Activated naive CD4-positive, alpha-beta T cell treated with anti-CD3 and anti-CD28 coated beads, Interleukin-2, amount 50 U/mL, for 72 hours (primary cell): ENCODE measurements at regions not wholly inside any gene's neighbourhood (a gene's known extent, or its start where the extent isn't known, plus 50 kb on each side); places are given as distances from the start of the nearest gene placed in this dataset.

Experiments used
- ATAC-seq, 2 donors: fragments of 150-1000 bp; cut with Tn5 transposase; 2 replicates each; pipeline ENCODE4 v1.10.0; 2021; ENCODE audit warnings: mild to moderate bottlenecking in 2 of 2, moderate library complexity in 2 of 2
- DNase-seq, 2 donors: peaks; one replicate each; pipeline ENCODE4 v3.0.0; 2021 to 2022; ENCODE audit warnings: low spot score in 2 of 2
- H3K27ac Mint-ChIP-seq, 2 donors: one replicate each; pipeline ENCODE4 v1.8.0; 2022; ENCODE audit warnings: mild to moderate bottlenecking in 2 of 2, mixed read lengths in 2 of 2
- H3K36me3 Mint-ChIP-seq, 2 donors: one replicate each; pipeline ENCODE4 v1.8.0; 2022; ENCODE audit warnings: mixed read lengths in 2 of 2
- H3K9me3 Mint-ChIP-seq, 2 donors: one replicate each; pipeline ENCODE4 v1.8.0; 2022; ENCODE audit warnings: mixed read lengths in 2 of 2

DNA sequence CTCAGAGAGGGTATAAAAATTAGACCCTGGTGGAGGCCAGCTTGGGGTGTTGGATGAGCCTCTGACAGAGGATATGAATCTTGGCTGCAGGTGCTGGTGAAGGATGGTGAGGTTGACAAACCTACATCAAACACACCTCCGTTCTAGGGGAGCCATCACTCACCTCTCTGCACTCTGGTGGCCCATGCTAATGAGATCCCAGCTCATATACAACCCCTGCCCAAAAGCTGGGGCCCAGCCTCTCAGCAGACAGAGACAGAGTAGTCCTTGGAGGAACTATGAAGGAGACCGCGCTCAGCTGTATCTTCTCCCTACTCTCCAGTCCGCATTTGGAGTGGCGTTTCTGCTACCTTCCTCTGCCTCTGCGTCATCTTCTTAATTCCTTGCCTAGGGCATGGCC lies 83.1 kb upstream of the SORCS3 start:
- DNase-seq (no peak), ATAC-seq (no peak)
- H3K27ac Mint-ChIP-seq: no peak overlapping the region
- no peaks in the 10 kb centered on the region for H3K9me3 Mint-ChIP-seq
- H3K36me3 Mint-ChIP-seq: no peaks in the 10 kb centered on the region

DNA sequence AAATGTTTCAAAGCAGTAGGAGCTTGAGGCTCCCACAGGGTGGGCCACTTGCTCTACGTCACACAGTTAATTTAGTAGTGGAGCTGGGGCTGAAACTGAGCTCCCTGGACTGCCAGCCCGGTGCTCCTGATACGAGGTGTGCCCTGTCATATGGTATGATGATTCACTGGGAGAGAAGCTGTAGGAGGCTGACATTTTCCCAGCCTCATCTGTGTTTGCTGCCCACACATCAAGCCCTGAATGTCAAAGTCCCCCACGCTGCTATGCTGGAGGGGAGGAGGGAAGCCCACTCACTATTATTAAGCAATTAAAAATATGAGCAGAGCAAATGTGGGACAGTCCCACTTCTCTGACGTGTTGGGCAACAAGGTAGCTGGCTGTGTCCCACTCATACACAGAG lies 81.2 kb upstream of the SORCS3 start:
- DNase-seq (no peak), ATAC-seq (no peak)
- H3K36me3 Mint-ChIP-seq: no peaks in the 10 kb centered on the region
- H3K9me3 Mint-ChIP-seq: no peaks in the 10 kb centered on the region
- no peak overlapping the region for H3K27ac Mint-ChIP-seq

- DNase-seq (no peak), ATAC-seq (no peak)
- no peaks in the 10 kb centered on the region for H3K9me3 Mint-ChIP-seq
- no peak overlapping the region for H3K27ac Mint-ChIP-seq
- H3K36me3 Mint-ChIP-seq: no peaks in the 10 kb centered on the region
These were observed 78.0 kb upstream of the SORCS3 start for GRCh38 chr10:104563051-104563450.

- Mint-ChIP-seq H3K36me3 (no peaks in the 10 kb centered on the region), H3K27ac (no peak overlapping the region), H3K9me3 (no peaks in the 10 kb centered on the region)
- ATAC-seq (no peak), DNase-seq (no peak)
These were observed 77.5 kb upstream of the SORCS3 start for GRCh38 chr10:104563548-104563947.

DNA sequence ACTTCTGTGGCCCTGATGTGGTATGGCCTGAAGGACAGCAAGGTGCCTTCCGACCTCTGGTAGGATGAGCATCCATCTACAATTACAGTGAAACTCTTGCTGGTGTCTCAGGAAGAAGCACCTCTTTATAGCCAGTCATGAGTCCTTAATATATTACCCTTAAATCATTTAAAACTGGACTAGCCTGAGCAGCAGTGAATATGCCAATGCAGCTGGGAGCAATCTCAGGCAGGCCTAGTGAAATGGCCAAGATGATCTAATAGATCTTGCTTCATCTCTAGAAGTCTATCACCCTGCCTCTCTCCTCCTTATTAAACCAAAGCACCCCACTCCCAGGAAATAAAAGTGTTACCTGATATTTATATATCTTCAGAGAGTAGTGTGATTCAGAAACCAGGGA lies 66.7 kb upstream of the SORCS3 start:
- no peak overlapping the region for H3K27ac Mint-ChIP-seq
- ATAC-seq (no peak), DNase-seq (no peak)
- peaks cover 16 to 18% of the 10 kb centered on the region in 2 donors for H3K9me3 Mint-ChIP-seq
- peaks cover 12 to 14% of the 10 kb centered on the region in 2 donors for H3K36me3 Mint-ChIP-seq

DNA sequence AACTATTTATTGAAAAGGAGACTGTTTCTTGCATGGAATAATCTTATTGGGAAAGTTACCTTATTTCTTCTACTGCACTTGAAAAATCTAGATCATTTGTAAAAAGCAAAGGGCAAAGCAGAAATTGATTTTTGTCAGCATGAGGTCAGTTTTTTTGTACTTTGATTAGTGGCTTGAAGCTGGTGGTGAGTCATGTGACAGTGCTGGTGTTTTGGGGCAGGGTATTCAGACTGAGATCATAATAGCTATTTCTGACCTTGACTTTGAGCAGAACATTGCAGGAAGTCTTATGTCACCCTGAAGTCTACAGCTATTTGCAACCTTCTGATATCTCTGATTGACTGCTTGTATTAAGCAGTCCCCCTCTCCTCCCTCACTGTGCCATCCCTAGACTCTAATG lies 66.3 kb upstream of the SORCS3 start:
- no peak for ATAC-seq
- Mint-ChIP-seq H3K36me3 (peaks cover 12 to 14% of the 10 kb centered on the region in 2 donors), H3K9me3 (peaks cover 12 to 14% of the 10 kb centered on the region in 2 donors), H3K27ac (no peak overlapping the region)
- DNase-seq: no peak

GRCh38 chr10:104576611-104577010 lies 64.5 kb upstream of the SORCS3 start:
- ATAC-seq: no peak
- no peak overlapping the region for H3K27ac Mint-ChIP-seq
- H3K36me3 Mint-ChIP-seq: peaks cover 3% of the 10 kb centered on the region in 2 donors
- no peak for DNase-seq
- H3K9me3 Mint-ChIP-seq: peaks cover 2% of the 10 kb centered on the region in 2 donors

DNA sequence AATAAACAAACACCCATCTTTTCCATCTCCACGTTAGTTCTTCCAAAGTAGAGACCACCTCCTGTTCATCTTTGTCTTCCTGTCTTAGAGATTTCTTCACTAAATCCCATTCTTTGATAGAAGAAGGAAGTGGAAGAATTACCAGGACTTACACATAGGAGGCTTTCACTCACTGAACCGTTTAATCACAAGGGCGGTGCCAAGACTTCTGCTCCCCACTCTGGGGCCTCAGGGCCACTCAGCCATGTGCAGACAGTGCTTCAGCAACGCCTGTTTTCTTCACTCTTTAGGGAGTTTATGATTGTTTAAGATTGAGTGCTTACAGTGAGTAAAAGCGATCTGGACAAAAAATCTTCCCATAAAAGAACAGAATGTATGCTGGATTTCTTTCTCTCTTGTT lies 63.9 kb upstream of the SORCS3 start:
- DNase-seq: no peak
- Mint-ChIP-seq H3K36me3 (no peaks in the 10 kb centered on the region), H3K27ac (no peak overlapping the region), H3K9me3 (no peaks in the 10 kb centered on the region)
- ATAC-seq: no peak

DNA sequence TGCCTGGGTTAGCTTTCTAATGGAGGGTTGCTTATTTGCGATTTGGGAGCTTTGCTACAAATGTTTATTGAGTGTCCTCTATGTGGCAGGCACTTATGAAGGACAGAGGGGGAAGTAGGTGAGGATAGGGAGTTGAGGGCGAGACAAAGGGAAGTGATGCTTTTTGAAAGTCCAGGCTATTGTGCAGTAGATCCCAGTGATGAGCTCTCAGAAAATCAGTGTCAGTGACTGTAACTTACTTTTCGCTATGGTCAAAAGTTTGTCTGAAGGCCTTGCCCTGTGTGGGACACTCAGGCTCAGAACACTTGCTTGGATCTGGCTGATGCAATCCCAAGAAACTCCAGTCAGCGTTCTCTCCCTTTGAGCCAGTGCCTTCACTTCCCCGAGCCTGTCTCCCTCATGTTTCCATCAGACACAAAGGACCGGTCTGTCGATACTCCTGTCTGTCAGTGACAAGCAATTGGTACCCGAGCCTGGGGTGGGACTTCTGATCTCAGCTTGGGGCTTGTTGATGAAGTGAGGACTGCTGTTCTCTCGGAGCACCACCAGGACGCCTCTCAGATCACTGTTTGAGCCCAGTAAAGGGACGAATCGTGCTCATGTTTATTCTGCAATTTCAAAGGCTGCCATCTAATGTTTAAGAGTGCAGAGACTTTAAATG lies 63.1 kb upstream of the SORCS3 start:
- H3K9me3 Mint-ChIP-seq: peaks cover 0 to 5% of the 10 kb centered on the region in 2 donors
- ATAC-seq (no peak), DNase-seq (no peak)
- no peak overlapping the region for H3K27ac Mint-ChIP-seq
- no peaks in the 10 kb centered on the region for H3K36me3 Mint-ChIP-seq

DNA sequence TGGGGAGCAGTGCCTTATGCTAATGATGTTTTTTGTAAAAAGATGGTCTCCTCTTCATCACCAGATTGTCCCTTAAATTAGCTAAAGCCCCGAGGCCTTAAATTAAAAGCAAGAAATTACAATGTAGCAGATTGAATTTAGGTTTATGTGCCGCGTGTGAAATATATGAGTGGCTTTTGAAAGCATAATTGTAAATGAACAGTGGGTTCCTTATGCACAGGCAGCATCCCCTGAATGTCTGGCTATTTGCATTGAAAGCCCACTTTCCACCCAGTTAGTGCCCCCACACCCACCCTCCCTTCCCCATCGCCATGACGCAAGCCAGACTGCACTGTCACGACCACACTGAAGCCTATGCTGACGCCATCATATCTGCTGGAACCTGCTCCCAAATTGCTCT lies 62.4 kb upstream of the SORCS3 start:
- DNase-seq (no peak), ATAC-seq (no peak)
- Mint-ChIP-seq H3K27ac (no peak overlapping the region), H3K9me3 (peaks cover 0 to 9% of the 10 kb centered on the region in 2 donors), H3K36me3 (no peaks in the 10 kb centered on the region)

- no peaks in the 10 kb centered on the region for H3K36me3 Mint-ChIP-seq
- H3K27ac Mint-ChIP-seq: no peak overlapping the region
- DNase-seq (no peak), ATAC-seq (no peak)
- peaks cover 0 to 12% of the 10 kb centered on the region in 2 donors for H3K9me3 Mint-ChIP-seq
These were observed 62.0 kb upstream of the SORCS3 start for GRCh38 chr10:104579136-104579535.

GRCh38 chr10:104580321-104580720 lies 60.8 kb upstream of the SORCS3 start:
- ATAC-seq (no peak), DNase-seq (no peak)
- Mint-ChIP-seq H3K9me3 (peaks cover 0 to 12% of the 10 kb centered on the region in 2 donors), H3K36me3 (no peaks in the 10 kb centered on the region), H3K27ac (no peak overlapping the region)

DNA sequence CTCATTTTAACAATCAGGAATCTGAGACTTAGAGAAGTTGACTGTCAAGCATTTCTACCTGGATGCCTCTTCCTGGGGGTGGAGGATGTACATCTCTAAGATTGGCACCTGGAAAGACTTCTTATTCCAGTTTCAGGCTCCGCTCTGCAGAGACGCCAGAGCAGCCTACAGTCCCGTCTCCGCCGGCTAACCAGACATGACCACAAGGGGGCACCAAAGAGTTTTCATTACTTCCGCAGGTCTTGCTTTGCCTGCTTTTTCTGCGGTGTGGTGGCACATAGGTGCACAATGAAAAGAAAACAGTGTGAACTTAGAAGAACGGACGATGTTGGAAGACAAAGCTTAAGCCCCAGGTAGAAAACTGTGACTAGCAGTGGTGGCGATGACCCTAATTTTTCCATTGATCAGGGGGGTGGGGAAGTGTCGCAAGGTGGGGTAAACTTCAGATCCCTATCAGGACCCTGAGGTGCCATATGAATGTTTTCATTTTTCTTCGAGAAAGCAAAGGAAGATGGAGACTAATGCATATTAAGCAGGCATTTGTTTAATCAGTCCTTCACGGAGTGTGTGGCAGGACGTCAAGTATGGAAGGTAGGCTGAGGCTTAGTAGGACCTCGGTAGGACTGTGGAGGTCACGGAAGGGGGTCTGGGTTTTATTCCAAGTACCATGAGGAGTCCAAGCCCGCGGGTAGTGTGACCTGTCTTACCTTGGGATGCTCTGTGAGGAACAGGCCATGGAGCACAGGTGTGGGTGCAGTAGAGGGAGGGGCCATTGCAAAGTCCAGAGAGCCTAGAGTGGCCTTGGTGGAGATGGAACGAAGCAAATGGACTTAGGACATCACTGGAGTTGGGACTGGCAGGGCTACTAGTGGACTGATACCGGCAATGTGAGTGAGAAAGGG lies 60.1 kb upstream of the SORCS3 start:
- DNase-seq (peak; percentile 60 to 84), ATAC-seq (peak; percentile 74 to 78)
- no peaks in the 10 kb centered on the region for H3K36me3 Mint-ChIP-seq
- no peak overlapping the region for H3K27ac Mint-ChIP-seq
- peaks cover 0 to 12% of the 10 kb centered on the region in 2 donors for H3K9me3 Mint-ChIP-seq

GRCh38 chr10:104581884-104582601 lies 59.0 kb upstream of the SORCS3 start:
- ATAC-seq: no peak

DNA sequence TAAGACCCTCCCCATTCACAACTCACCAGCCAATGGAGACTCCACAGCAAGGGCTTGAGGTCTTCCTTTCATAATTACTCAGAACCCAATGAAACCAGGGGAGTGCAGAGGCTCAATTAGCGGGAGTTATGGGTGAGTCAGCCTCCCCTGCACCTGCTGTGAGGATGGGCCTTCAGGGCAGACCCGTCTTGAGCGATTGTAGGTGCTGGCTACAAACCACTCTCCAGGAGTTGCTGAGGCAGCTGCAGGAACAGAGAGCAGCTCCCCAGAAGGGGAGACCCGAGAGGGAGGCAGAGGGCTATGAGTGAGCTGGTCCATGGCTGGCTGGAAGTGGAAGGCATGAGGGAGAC lies 58.5 kb upstream of the SORCS3 start:
- ATAC-seq: peak in 1 of 2 donors; percentile 78
- H3K9me3 Mint-ChIP-seq: peaks cover 0 to 12% of the 10 kb centered on the region in 2 donors
- no peak for DNase-seq
- H3K36me3 Mint-ChIP-seq: no peaks in the 10 kb centered on the region
- peak overlapping the region in 1 of 2 donors; percentile 56 for H3K27ac Mint-ChIP-seq

More at GRCh38 chr10:104581884-104582601, 59.0 kb upstream of the SORCS3 start:
- Mint-ChIP-seq H3K27ac (no peak overlapping the region), H3K9me3 (peaks cover 0 to 12% of the 10 kb centered on the region in 2 donors), H3K36me3 (no peaks in the 10 kb centered on the region)
- no peak for DNase-seq

DNA sequence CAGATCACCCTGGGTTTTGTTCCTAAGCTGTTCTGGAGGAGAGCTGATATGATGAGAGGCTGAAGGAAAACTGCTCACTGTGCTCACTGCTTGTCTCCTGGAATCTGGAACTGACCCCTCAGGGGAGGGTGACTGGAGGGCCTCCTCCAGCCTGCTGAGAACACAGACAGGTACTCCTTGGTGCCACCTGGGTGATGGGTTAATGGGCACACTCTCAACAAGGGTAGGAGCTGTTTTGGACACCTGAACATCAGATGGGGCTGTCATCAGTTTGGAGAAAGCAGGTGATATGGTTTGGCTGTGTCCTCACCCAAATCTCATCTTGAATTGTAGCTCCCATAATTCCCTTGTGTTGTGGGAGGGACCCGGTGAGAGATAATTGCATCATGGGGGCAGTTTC lies 58.1 kb upstream of the SORCS3 start:
- no peak for ATAC-seq

DNA sequence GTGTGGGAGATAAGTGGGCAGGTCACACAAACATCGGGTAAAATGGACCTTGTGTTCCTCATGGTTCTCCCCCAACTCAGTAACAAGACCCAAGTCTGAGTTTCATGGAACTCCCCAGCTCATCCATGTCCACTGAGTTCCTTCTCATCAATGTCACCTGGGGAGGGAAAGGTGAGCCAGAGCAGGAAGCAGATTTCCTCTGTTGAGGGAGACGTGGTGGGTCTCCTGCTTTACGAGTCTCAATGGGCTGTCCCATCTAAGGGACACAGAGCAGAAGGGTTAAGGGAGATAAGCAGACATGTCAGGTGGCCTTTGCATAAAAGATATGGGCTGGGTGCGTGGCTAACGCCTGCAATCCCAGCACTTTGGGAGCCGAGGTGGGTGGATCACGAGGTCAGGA lies 56.5 kb upstream of the SORCS3 start:
- Mint-ChIP-seq H3K9me3 (peaks cover 0 to 12% of the 10 kb centered on the region in 2 donors), H3K27ac (no peak overlapping the region), H3K36me3 (no peaks in the 10 kb centered on the region)
- DNase-seq: no peak
- ATAC-seq: no peak

More for the DNA sequence above, 58.1 kb upstream of the SORCS3 start:
- H3K36me3 Mint-ChIP-seq: no peaks in the 10 kb centered on the region
- DNase-seq: no peak
- H3K27ac Mint-ChIP-seq: no peak overlapping the region
- H3K9me3 Mint-ChIP-seq: peaks cover 0 to 12% of the 10 kb centered on the region in 2 donors
